ENCODE measurements at regions not wholly inside any gene's neighbourhood (a gene's known extent, or its start where the extent isn't known, plus 50 kb on each side); places are given as distances from the start of the nearest gene placed in this dataset.

GRCh38 chr2:45323344-45323743 is 287.7 kb downstream of the SRBD1 start:
- H3K36me3 ChIP-seq (ENCODE audit: low read depth, missing control alignments): no peaks in the 10 kb centered on the region
- TF ChIP-seq POLR2A (IDR thresholded peaks at IDR 0.05) (no peak), CTCF (IDR thresholded peaks at IDR 0.05) (no peak)
- no peak overlapping the region for H3K27ac ChIP-seq
- DNase-seq: no peak
- intact Hi-C loops (cut with DNase I; ENCODE audit: low total_unique reads): no loop called here
- H3K4me1 ChIP-seq: no peaks in the 10 kb centered on the region
- no peak overlapping the region for H3K4me3 ChIP-seq
- no peaks in the 10 kb centered on the region for H3K9me3 ChIP-seq
- no peaks in the 10 kb centered on the region for H3K27me3 ChIP-seq
- 94 to 100% methylated on average over 3 of the region's 3 CpGs for WGBS, 2 donors

DNA sequence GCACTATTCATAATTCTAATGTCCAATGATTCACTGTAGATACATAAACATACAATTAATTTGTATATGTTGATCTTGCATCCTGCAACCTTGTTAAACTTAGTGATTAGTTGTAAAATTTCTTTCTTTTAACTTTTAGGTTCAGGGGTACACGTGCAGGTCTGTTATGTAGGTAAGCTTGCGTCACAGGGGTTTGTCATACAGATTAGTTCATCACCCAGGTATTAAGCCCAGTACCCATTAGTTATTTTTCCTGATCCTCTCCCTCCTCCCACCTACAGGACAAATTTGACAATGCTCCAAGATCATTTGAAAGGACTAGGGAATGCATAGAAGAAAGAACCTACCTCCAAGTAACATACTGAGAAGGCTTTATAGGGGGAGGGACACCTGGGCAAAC is 290.1 kb downstream of the SRBD1 start:
- H3K4me1 ChIP-seq: no peaks in the 10 kb centered on the region
- whole genome bisulfite sequencing, 2 donors: 88 to 92% methylated on average over 2 of the region's 2 CpGs
- no peak for DNase-seq
- no peaks in the 10 kb centered on the region for H3K27me3 ChIP-seq
- no peaks in the 10 kb centered on the region for H3K9me3 ChIP-seq
- no peak overlapping the region for H3K4me3 ChIP-seq
- no peaks in the 10 kb centered on the region for H3K36me3 ChIP-seq (ENCODE audit: low read depth, missing control alignments)
- no peak overlapping the region for H3K27ac ChIP-seq
- TF ChIP-seq CTCF (IDR thresholded peaks at IDR 0.05): no peak
- intact Hi-C loops (cut with DNase I; ENCODE audit: low total_unique reads): no loop called here

GRCh38 chr2:45319683-45320455 is 291.2 kb downstream of the SRBD1 start:
- intact Hi-C loops (cut with DNase I; ENCODE audit: low total_unique reads): no loop called here
- Histone ChIP-seq H3K9me3 (no peaks in the 10 kb centered on the region), H3K27ac (no peak overlapping the region), H3K36me3 (ENCODE audit: low read depth, missing control alignments) (no peaks in the 10 kb centered on the region), H3K4me1 (peaks cover 3% of the 10 kb centered on the region), H3K27me3 (no peaks in the 10 kb centered on the region), H3K4me3 (no peak overlapping the region)
- 76 to 92% methylated on average over 7 of the region's 7 CpGs for WGBS, 2 donors
- no peak for DNase-seq
- TF ChIP-seq CTCF (IDR thresholded peaks at IDR 0.05): no peak
- no peak for TF ChIP-seq POLR2A (IDR thresholded peaks at IDR 0.05)

DNA sequence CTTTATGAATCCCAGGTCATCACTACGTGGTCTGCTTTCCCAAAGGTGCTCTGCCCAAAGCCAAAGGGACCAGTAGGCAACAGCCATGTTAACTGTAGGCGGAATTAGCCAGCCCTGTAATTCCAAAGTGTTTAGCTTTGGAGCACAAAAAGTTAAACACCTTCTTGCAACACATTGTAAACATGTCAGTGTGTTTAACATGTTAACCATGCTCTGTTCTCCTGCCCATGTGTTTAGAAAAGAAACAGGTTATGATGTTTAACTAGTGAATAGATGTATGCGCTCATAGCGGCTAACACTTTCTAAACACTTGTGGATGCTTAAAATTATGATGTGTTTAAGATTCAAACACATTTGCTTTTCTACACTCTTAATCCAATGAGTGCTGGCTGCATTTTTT is 292.4 kb downstream of the SRBD1 start:
- Histone ChIP-seq H3K36me3 (ENCODE audit: low read depth, missing control alignments) (no peaks in the 10 kb centered on the region), H3K27ac (no peak overlapping the region), H3K4me3 (no peak overlapping the region), H3K4me1 (peaks cover 3% of the 10 kb centered on the region), H3K9me3 (no peaks in the 10 kb centered on the region), H3K27me3 (no peaks in the 10 kb centered on the region)
- TF ChIP-seq POLR2A (IDR thresholded peaks at IDR 0.05): no peak
- TF ChIP-seq CTCF (IDR thresholded peaks at IDR 0.05): no peak
- intact Hi-C loops (cut with DNase I; ENCODE audit: low total_unique reads): no loop called here
- DNase-seq: no peak
- 86 to 92% methylated on average over 4 of the region's 4 CpGs for WGBS, 2 donors

Measured in testis (tissue), 2 donors.